Brain pericyte (primary cell): ENCODE measurements at regions not wholly inside any gene's neighbourhood (a gene's known extent, or its start where the extent isn't known, plus 50 kb on each side); places are given as distances from the start of the nearest gene placed in this dataset.

Source experiments
- DNase-seq: peaks from one replicate; pipeline ENCODE4 v3.0.0-alpha.2; 2012; ENCODE audit warnings: low read depth, low spot score

- DNase-seq = no peak
These were observed 264.8 kb upstream of the PTGER4 start for GRCh38 chr5:40414922-40415321.

GRCh38 chr5:40413743-40414142, 266.0 kb upstream of the PTGER4 start:
- no peak for DNase-seq

DNA sequence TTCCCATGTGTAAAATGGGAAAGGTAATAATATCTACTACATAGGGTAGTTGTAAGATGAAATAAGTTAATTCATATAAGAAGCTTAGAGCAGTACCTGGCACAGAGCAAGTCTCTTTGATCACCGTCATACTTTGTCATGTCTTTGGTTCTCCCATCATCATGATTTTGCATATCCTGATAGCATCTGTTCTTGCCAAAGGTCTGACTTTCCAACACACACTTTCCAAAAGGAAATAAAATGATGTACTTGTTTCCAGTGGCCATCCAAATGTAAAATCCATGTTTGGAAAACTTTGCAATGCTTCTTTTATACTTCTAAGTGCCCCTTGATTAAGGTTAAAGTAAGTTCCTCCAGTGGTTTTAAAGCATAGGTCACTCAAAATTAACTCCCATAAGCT, 266.9 kb upstream of the PTGER4 start:
- no peak for DNase-seq

GRCh38 chr5:40410964-40411635, 268.6 kb upstream of the PTGER4 start:
- no peak for DNase-seq

DNA sequence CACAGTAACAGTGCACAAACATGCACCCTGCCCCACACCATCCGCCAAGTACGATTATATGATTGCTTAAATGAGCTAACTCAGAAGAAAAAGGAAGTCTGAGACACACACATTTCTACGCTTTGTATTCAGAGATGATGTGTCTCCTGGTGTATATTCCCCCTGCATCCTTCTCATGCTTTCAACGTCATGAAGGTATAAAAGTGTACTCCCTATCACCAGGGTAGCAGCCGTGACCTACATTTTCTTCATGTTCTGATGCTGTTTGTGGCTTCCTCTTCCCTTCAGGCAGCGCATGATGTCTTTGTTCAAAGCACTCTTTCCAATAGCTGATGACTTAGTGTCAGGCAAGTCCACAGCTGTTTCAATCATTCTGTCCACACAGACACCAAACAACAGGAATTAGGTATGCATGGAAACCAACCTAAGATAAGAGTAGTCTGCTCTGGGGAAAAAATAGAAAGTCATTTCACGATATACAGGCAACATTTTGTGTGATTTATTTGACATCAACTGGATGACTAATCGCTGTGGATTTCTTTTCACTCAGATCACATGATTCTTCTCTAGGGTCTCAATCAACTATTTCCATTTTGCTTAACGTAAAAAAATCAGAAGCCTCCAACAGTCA, 269.4 kb upstream of the PTGER4 start:
- DNase-seq = no peak

DNA sequence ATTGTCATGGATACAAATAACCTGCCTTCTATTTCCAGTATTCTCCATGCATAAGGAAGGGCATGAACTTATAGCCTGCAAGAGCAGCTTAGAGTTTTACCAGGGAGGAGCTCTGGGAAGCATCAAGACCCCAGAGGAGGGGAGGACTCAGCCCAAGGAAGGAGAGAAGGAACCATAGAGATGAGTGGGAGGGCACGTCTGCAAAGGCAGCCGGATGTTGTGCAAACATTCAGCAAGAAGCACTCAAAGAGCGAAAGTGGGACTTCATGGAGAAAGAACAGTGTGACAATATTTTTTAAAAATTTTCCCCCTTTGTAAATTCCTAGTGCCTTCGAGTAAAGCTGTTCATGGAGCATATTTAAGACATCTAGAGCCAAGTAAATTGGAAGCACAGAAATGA, 270.1 kb upstream of the PTGER4 start:
- DNase-seq = no peak

- DNase-seq = no peak
These were observed 272.9 kb upstream of the PTGER4 start for GRCh38 chr5:40406741-40407211.

DNA sequence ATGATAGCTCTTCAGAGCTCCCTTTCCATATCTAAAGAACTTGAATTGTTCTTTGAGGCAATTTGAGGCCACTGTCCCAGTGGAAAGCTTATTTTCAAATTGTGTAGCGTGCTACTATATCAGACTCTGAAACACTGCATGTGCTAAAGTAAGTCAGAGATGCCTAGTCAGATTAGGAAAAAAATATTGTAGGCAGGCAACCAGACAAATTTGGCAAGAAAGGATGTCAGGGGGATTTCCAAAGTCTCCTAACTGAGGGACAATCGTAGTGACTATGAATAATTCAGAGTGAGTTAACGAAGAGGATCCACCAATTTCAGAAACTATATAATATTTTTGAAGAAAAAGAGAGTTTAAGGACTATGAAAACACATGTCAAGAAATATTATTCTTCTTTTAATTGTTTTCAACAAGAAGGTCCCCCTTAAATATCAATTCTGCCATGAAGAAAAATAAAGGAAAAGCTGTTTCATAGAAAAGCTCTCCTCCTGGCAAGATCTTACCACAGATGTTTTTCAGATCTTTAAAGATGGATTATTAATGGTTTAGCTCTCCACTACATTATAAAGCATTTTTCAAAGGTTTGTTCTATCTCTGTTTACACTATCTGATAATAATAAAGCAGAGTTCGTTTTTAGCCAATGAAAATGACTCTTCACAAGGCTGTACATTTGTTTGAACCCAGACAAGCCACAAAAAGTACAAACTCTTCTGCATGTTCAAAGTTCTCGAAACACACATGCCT, 273.5 kb upstream of the PTGER4 start:
- no peak for DNase-seq

DNA sequence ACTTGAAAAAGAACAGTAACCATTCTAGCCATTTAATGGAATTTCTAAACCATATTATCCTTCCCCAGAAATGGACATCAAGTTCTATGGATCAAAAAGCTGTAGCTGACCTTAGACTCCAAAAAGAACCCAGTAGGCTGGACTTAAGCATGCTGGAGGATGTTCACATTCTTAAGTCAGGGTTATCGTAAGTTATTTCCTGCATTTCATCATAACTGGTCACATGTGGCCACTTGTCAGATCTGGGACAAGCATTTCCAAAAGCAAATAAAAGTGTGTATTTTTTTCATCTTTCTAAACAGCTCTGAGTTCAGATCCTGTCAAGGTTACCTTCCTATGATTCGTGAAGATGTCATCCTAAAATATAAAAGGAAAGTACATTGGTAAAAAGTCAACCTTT, 274.5 kb upstream of the PTGER4 start:
- no peak for DNase-seq

DNA sequence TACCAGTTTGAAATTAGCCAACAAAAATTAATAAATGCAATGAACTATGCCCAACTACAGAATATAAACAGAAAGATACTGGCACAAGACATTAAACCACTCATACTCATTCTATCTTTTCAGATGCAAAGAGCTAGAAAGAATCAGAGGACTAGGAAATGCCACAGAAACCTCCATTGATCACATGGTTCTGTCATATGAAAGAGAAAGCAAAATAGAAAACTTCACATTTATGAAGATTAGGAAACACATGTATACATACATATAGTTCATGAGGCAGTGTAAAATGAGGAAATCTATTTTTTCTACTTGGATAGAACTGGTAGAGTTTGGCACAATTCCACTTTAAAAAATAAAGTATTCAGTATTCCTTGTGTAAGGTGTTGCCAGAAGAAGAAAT, 275.1 kb upstream of the PTGER4 start:
- DNase-seq = no peak

DNA sequence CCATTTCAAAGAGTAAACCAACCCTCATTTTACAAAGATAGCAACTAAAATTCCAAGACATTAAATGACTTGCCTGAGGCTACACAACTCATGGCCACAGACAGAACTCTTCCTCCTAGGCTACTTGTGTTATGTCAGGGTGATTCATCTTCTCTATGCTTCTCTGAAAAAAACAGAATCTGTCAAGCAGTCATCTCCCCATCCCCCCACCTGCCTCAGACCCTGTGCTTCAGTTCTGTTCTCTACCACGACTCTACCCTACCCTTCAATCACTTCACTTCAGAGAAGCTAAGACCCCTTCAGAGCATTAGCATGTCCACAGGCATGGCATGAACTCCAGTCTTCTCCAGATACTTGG, 277.7 kb upstream of the PTGER4 start:
- DNase-seq = no peak

DNA sequence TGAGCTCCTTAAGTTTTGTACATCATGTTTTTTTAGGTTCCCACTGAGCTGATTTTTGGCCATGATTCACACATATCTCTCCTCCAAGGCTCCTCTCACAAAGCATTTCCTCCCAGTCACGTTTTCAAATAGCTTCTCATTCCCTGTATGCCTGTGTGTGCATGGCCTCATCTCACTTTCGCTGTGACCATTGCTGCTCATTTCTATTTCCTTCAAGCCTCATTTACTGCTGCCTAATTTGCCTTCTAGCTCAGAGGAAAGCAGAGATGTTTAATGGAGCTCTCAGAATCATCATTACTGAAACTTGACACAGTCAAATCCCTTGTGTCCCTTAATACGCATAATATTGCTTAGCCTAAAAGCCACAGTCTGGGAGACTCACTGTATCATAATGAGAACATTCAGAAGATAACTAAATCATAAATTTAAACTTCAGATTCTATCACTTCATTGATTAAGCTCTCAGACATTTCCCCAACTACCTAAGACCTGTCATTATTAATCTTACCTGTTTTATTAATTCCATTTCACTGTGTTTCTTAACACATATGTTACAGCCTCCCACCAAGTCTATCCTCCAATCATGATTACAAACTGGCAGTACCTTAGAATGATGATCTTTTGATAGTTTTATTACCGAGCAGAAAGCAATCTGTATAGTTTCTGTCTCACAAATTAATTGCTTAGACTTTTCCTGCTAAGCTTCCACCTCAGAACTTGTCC, 278.3 kb upstream of the PTGER4 start:
- no peak for DNase-seq

DNA sequence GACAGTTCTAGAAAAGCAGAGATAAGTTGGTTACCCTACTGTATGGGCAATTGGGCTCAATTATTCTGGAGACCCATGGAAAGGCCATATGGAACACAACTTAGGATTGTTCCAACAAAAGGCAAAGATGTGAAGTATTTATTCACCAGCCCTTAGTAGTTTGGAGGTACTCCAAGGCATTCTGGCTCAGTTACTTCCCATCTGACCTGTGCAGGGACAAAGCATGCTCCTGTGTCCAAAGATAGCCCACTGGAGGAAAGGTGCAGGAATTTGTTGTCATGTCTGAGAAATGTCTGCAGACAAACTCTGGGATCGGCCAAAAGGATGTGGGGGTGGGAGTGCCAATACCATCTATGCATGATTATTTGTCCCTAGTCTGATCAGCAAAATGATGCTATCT, 279.5 kb upstream of the PTGER4 start:
- no peak for DNase-seq

DNA sequence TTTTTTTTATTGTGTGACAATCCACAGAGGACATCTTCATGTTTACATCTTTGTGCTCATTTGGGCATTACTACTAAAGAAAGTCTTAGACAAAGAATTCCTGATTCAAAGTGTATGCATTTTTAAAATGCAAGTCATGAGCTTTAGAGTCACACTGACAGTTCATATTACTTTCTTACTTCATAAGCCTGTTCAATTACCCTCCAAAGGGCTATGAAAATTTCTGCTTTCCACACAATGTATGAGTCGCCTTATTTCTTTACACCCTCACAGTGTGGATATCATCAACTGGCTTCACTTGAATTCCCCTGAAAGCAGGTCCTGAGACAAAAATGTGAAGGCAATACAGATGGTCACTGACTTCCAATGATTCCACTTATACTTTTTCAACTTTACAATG, 280.4 kb upstream of the PTGER4 start:
- DNase-seq = no peak

- no peak for DNase-seq
These were observed 281.7 kb upstream of the PTGER4 start for GRCh38 chr5:40397976-40398375.

DNA sequence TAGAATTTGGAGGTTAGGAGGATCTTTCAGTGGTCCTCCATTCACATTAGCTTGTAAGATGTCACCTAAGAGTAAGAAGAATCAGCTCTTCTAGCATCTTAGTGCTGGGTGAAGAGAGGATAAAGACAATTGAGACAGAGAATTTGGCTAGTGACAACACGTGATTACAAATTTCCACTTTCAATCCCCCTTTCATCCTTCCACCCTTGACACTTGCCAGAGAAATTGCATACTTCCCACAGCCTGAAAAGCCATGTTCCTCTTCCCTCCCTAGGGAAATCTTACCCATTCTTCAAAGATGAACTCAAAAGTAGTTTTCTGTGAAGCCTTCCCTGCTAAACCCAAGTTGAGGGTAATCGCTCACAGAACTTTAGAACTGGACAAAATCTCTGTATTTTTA, 282.6 kb upstream of the PTGER4 start:
- no peak for DNase-seq

GRCh38 chr5:40396317-40396716, 283.4 kb upstream of the PTGER4 start:
- no peak for DNase-seq

- no peak for DNase-seq
These were observed 284.5 kb upstream of the PTGER4 start for GRCh38 chr5:40395251-40395650.

DNA sequence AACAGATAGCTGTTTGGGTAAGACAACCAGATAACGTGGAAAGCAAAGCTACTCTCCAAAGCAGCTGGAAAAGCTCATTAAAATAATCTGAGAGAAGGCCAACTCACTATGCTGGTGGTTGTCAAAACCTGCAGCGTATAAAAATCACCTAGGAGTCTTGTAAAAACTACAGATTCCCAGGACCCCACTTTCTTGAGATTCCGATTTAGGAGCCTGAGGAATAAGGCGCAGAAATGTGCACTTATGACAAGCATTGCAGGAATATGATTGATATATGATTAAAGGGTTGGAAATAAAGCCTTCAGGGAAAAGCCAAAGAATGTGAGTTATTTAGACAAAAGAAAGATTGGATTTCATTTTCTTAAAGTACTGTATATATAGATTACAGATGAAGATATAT, 285.0 kb upstream of the PTGER4 start:
- DNase-seq = no peak

DNA sequence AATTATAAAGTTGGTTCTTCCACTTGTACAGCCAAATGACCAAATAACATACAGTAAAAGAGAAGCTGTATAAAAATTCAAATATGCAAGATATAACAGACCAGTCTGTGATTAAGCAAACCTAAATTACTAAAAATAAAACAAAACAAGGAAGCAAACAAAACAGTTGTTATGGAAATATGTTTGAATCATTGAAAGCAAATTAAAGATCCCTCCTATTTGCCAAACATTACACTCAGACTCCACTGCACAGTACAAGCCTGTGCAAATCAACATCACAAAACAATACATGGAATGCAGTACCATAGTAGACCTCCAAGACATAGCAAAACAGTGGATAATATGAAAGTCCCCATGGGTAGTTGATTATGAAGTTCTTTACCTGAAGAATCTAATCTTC, 288.1 kb upstream of the PTGER4 start:
- no peak for DNase-seq

GRCh38 chr5:40390281-40391149, 289.2 kb upstream of the PTGER4 start:
- no peak for DNase-seq
